AG04449 (cell line): ENCODE measurements at regions not wholly inside any gene's neighbourhood (a gene's known extent, or its start where the extent isn't known, plus 50 kb on each side); places are given as distances from the start of the nearest gene placed in this dataset.

ENCODE experiments used
- CTCF ChIA-PET: fragments of 350-600 bp; formaldehyde crosslinking; extraction: SDS; loops from one replicate; lab custom pipeline; 2021; ENCODE audit warnings: antibody characterized with exemption; lab: Yijun Ruan, JAX
- POLR2A ChIA-PET: fragments of 400-600, 350-600 bp; formaldehyde crosslinking; extraction: SDS; loops from one replicate; lab custom pipeline; 2020; ENCODE audit warnings: antibody characterized with exemption, inconsistent platforms; lab: Yijun Ruan, JAX
- DNase-seq: peaks from one replicate; pipeline ENCODE4 v3.0.0-alpha.2; 2010; ENCODE audit warnings: low read depth, low spot score
- H3K4me3 ChIP-seq: 2 replicates; pipeline ENCODE4 v1.5.1; 2011; ENCODE audit warnings: low read depth, mild to moderate bottlenecking, control low read depth, low read length
- TF ChIP-seq, protein P1 (sequence below): IDR thresholded peaks from one replicate; pipeline ENCODE4 v1.5.1; 2011; ENCODE audit warnings: mild to moderate bottlenecking, moderate library complexity, low read length, control low read depth, inconsistent platforms; ENCODE audit not compliant: insufficient read depth; ENCODE audit errors: missing control alignments

DNA sequence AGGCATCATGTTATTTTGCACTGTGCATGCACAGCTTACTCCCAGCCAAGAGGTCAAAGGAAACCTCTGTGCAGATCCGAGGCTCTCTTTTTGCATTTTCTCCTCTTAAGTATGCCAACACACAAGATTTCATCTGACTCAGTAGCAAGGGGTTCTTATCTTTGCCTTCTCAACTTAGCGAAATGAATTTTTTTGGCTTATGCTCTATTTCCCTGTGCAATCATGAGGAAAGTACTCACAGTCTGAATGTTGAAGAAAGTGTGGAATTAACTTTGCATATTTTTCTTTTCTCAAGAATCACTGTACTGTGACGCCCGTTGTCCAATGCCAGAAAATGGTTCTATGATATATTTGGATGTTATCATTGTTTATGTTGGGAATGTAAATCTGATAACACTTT is 173.5 kb upstream of the FBXL7 start:
- H3K4me3 ChIP-seq = no peak overlapping the region
- TF ChIP-seq, protein P1, sequence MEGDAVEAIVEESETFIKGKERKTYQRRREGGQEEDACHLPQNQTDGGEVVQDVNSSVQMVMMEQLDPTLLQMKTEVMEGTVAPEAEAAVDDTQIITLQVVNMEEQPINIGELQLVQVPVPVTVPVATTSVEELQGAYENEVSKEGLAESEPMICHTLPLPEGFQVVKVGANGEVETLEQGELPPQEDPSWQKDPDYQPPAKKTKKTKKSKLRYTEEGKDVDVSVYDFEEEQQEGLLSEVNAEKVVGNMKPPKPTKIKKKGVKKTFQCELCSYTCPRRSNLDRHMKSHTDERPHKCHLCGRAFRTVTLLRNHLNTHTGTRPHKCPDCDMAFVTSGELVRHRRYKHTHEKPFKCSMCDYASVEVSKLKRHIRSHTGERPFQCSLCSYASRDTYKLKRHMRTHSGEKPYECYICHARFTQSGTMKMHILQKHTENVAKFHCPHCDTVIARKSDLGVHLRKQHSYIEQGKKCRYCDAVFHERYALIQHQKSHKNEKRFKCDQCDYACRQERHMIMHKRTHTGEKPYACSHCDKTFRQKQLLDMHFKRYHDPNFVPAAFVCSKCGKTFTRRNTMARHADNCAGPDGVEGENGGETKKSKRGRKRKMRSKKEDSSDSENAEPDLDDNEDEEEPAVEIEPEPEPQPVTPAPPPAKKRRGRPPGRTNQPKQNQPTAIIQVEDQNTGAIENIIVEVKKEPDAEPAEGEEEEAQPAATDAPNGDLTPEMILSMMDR = no peak
- CTCF ChIA-PET = no interaction called here
- POLR2A ChIA-PET = no interaction called here
- no peak for DNase-seq

DNA sequence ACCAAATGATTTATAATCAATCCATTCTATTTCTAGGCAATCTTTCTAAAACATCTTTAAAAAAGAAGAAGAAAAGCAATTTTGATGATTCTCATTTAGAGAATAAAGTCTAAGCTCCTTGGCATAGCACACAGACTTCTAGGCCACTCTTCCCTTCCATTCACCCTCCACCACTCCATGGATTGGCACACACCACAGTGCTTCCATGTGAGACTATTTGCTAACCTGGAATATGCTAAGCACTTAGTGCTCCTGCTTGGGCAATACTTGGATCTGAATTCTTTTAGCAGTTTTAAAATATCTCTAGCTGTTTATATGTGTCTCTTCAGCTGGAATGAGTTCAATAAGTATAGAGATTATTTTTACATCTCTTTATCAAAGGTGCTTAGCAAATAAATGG is 177.6 kb upstream of the FBXL7 start:
- no peak overlapping the region for H3K4me3 ChIP-seq
- TF ChIP-seq, protein P1 = no peak
- no peak for DNase-seq
- ChIA-PET POLR2A (no interaction called here), CTCF (no interaction called here)

DNA sequence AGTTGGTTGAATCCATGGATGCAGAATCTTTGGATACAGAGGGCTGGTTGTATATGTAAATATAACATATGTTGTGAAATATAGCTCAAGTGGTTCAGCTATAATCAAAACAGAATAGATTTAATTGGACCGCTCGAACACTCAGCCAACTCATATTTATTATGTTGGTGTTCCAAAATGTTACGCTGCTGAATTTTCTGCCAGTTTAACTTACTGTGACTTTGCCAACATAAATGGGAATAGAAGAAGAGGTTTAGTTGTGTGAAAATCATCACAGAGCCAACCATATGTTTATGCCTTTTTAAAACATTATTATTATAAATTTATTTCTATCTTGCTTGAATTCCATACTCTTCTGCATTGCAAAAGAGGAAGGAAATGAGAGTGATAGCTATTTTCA is 178.2 kb upstream of the FBXL7 start:
- TF ChIP-seq, protein P1 = no peak
- no peak for DNase-seq
- H3K4me3 ChIP-seq = no peak overlapping the region
- ChIA-PET CTCF (no interaction called here), POLR2A (no interaction called here)

DNA sequence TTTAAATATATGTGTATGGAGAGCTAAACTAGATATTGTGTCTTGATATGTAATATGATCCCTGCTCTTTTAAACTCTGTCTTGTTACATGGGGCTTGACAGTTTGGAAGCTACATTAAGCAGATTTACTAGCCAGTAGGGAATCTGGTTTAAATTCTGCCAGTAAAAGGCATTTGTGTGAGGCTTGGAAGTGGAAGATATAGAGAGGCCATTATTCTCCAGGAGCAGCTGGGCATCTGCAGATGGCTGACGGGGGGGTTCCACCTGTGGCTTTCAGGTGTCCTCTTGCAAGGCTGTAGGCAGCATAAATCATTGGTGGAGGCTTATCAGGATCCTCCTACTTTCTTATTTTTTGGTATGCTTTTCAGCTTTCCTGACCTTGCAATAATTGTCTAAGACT is 179.1 kb upstream of the FBXL7 start:
- no peak for DNase-seq
- ChIA-PET POLR2A (no interaction called here), CTCF (no interaction called here)
- no peak overlapping the region for H3K4me3 ChIP-seq
- TF ChIP-seq, protein P1 = no peak

DNA sequence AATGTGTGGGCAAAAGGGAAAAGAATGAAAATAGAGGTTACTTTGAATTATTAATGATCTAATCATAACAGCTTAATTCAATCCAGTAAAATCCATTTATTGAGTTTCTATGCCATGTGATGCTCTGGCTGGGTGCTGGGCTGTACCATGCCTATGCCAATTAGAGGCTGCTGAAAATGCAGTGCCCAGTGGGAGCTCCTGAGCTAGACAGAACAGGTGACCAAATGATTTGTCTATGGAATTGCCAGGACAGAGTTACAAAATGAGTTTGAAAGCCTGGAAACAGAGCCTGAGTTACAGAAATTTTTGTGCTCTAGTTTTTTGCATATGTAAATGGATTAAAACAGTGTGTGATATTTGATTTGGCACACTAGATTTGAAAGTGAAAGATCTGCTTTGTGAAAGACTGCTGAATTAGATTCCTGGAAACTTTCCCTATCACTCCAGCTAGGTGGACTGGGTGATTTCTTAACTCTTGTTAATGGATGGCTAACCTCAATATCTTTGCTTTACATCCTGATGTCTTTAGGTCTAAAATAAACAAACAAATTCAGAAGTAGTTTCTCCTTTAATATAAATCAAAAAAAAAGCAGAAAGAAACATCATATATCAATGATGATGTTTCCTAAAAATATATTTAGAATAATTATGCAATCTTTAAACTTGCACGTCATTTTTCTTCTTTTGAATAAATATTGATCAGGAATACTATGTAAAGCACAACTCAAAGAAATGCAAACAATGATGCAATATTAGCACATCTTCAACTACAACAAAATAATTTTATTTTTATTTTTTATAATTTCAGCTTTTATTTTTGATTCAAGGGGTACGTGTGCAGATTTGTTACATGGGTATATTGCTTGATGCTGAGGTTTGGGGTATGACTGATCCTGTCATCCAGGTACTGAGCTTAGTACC is 194.8 kb upstream of the FBXL7 start:
- TF ChIP-seq, protein P1 = no peak
- ChIA-PET POLR2A (no interaction called here), CTCF (no interaction called here)
- DNase-seq = no peak
- no peak overlapping the region for H3K4me3 ChIP-seq

DNA sequence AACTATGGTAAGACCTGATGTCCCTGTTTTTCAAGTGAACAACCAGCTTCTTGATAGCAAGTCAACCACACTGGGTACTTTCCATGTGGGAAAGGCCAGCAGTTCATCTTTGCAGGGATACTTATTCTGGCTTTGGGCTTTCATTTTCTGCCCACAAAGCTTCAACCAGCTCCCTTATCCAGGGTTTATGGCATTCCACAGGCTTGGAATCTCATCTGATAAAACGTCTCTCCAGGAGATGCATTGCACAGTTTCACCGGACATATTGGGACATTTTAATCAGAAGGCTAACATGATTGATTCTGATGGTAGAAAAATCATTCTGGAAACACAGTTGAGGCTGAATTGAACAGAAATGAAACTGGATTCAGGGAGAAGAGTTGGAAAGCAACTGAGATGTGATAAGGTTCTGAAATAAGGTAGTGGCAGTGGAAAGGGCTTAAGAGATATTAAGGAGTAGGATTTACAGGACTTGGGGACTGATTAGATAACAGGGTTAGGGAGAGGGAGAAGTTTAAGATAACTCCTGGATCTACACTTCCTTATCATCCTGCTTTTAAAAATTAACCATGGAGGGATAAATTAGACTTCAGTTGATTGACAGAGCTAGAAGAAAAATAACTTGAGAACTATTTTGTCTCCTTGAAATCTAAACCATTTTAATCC is 195.8 kb upstream of the FBXL7 start:
- CTCF ChIA-PET = no interaction called here
- POLR2A ChIA-PET = no interaction called here
- TF ChIP-seq, protein P1 = no peak
- H3K4me3 ChIP-seq = no peak overlapping the region
- DNase-seq = no peak
